Mucosa of stomach (tissue), 1 donor: ENCODE measurements at regions not wholly inside any gene's neighbourhood (a gene's known extent, or its start where the extent isn't known, plus 50 kb on each side); places are given as distances from the start of the nearest gene placed in this dataset.

ENCODE experiments used
- H3K27me3 ChIP-seq: one replicate; pipeline ENCODE4 v1.7.0; 2013; ENCODE audit warnings: mild to moderate bottlenecking, low read length; ENCODE audit not compliant: control insufficient read depth, insufficient read depth
- H3K36me3 ChIP-seq: one replicate; pipeline ENCODE4 v1.7.0; 2013; ENCODE audit warnings: low read length; ENCODE audit not compliant: control insufficient read depth, insufficient read depth
- H3K4me1 ChIP-seq: one replicate; pipeline ENCODE4 v1.7.0; 2013; ENCODE audit warnings: mild to moderate bottlenecking, low read length; ENCODE audit not compliant: control insufficient read depth, insufficient read depth
- H3K4me3 ChIP-seq: one replicate; pipeline ENCODE4 v1.7.0; 2013; ENCODE audit warnings: low read length
- H3K9ac ChIP-seq: one replicate; pipeline ENCODE4 v1.7.0; 2013; ENCODE audit warnings: mild to moderate bottlenecking, low read length, moderate library complexity
- H3K9me3 ChIP-seq: one replicate; pipeline ENCODE4 v1.7.0; 2013; ENCODE audit warnings: mild to moderate bottlenecking, low read length, moderate library complexity; ENCODE audit not compliant: control insufficient read depth
- donor health status: Pancreatic carcinoma.

- no peaks in the 10 kb centered on the region for H3K9me3 ChIP-seq
- H3K9ac ChIP-seq = no peak overlapping the region
- H3K4me3 ChIP-seq = no peak overlapping the region
- no peaks in the 10 kb centered on the region for H3K4me1 ChIP-seq
- H3K36me3 ChIP-seq = no peaks in the 10 kb centered on the region
- H3K27me3 ChIP-seq = no peaks in the 10 kb centered on the region
Measured at GRCh38 chr11:134512061-134512460, 100.0 kb upstream of the B3GAT1 start.

GRCh38 chr11:134511255-134511654 is 99.2 kb upstream of the B3GAT1 start:
- H3K27me3 ChIP-seq = no peaks in the 10 kb centered on the region
- H3K36me3 ChIP-seq = no peaks in the 10 kb centered on the region
- H3K4me3 ChIP-seq = no peak overlapping the region
- H3K9me3 ChIP-seq = no peaks in the 10 kb centered on the region
- H3K4me1 ChIP-seq = no peaks in the 10 kb centered on the region
- H3K9ac ChIP-seq = no peak overlapping the region

DNA sequence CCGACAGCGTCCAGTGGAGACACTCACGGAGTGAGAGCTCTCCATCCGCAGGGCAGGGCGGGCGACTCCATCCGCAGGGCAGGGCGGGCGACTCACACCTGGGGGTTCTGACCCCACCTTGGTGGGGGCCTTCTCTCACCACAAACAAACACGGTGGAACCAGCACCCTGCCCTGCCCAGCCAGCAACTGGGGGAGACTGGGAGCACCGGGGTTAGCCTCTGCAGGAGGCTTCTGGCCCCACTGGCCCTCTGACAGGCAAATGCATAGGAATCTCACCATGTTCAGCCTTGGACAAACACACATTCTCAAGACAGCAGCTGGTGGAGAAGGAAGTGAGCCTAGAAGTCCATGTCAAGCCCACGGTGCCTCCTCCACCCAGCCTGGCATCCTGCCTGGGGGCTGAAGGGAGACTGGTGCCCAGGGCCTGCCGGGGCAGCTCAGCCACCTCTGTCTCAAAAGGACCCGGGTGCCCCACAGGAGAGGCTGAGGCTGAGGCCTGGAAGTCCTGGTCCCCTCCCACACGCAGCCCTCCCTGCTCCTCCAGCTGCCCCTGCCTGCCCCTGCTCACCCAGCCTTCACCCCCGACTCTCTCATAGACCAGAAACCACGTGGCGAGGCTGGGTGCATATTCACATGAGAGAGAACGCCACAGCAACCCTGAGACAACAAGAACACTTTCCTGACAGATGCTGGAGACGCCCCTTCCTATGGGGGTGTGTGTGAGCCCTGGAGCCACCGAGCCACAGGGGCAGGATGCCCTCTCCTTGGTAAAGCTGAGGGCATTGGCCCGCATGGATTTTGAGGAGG is 98.4 kb upstream of the B3GAT1 start:
- no peaks in the 10 kb centered on the region for H3K27me3 ChIP-seq
- H3K9ac ChIP-seq = no peak overlapping the region
- H3K9me3 ChIP-seq = no peaks in the 10 kb centered on the region
- H3K4me1 ChIP-seq = no peaks in the 10 kb centered on the region
- H3K4me3 ChIP-seq = no peak overlapping the region
- H3K36me3 ChIP-seq = no peaks in the 10 kb centered on the region

DNA sequence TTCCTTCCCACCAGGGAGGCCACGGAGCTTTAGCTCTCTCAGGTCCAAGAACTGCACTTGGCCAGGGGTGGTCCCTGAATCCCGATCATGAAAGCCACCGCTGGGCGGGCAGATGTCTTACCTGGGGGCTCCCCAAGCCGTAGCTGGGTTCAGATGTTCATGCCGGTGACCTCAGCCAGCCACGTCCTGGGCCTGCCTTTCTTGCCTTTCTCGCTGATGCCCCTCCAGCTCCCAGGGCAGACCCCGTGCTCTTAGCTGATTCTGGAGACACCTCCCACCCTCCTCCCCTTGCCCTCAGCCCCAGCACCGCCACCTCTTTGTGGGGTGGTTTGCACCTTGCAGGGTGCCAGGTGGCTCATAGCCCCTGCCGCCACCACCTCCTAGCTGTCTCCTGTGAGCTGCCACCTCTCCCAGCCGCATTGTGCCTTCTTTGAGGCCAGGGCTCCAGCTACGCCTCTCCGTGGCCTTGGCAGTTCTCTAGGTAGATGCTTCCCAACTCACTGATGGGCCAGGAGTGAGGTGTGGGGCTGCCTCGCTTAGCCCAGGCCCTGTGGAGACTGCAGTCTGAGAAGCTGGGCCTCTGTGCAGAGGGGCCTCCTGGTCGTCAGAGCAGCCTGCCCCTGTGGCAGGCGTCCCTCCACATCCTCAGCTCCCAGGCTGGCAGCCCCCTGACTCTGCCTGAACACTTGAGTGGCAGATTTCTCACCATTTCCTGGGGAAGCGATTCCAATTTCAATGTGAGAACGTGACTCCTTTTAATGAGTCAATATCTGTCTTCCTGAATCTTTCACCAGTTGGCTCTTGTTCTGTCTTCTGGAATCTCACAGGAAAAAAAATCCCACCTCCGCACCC is 97.6 kb upstream of the B3GAT1 start:
- Histone ChIP-seq H3K4me3 (no peak overlapping the region), H3K9ac (no peak overlapping the region), H3K9me3 (no peaks in the 10 kb centered on the region), H3K27me3 (no peaks in the 10 kb centered on the region), H3K4me1 (no peaks in the 10 kb centered on the region), H3K36me3 (no peaks in the 10 kb centered on the region)

DNA sequence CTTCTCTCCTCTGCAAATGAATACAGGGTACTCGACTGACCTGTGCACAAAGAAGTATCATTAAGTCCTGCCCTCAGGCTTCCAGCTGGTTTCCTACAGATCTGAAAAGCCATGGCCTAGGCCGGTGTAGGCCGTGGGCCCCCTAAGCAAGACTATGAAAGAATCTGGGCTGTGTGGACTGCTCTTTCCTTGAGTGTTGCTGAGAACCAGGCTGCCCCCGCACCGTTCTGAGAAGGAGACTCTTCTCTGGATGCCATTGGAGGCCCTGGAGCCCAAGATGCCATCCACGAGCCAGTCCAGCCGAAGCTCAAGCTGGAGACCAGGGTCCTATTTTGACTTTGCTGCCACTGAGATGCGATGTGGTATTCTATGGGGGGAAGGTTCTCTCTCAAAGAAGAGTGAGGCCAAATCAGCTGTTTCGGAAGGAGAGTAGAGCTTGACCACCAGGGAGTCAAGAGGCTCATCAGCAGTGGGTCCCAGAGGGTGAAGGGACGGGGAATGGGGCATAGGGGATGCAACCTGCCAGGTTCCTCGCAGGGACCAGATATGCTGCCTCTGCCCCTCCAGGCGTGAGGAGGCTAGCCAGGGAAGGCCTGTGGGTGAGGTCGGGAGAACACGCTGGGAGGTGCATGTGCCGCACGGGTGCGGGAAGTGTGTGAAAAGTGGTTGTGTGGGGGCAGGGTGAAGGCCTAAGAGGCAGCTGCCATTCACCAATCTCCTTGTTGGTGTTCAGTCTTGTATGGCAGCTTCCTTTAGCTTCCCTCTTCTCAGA is 96.4 kb upstream of the B3GAT1 start:
- no peaks in the 10 kb centered on the region for H3K4me1 ChIP-seq
- H3K36me3 ChIP-seq = no peaks in the 10 kb centered on the region
- no peak overlapping the region for H3K9ac ChIP-seq
- no peaks in the 10 kb centered on the region for H3K9me3 ChIP-seq
- no peak overlapping the region for H3K4me3 ChIP-seq
- no peaks in the 10 kb centered on the region for H3K27me3 ChIP-seq

DNA sequence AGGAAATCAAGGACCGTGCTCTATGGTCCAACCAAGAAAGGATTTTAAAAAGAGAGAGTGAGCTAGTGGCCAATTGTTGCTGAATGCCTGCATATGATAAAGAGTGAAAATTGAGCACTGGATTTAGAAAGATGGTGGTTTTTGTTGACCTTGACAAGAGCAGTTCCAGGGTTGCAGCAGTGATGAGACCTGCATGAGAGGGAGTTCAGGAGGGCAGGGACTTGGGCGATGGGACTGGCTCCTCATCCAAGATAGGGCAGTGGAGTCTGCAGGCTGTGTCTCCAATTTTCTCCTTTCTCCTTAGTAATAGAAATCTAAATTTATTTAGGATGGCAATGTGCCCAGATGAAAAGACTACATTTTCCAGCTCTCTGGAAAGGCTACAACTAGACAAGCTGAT is 94.0 kb upstream of the B3GAT1 start:
- Histone ChIP-seq H3K36me3 (no peaks in the 10 kb centered on the region), H3K9ac (no peak overlapping the region), H3K4me3 (no peak overlapping the region), H3K27me3 (no peaks in the 10 kb centered on the region), H3K4me1 (no peaks in the 10 kb centered on the region), H3K9me3 (no peaks in the 10 kb centered on the region)

DNA sequence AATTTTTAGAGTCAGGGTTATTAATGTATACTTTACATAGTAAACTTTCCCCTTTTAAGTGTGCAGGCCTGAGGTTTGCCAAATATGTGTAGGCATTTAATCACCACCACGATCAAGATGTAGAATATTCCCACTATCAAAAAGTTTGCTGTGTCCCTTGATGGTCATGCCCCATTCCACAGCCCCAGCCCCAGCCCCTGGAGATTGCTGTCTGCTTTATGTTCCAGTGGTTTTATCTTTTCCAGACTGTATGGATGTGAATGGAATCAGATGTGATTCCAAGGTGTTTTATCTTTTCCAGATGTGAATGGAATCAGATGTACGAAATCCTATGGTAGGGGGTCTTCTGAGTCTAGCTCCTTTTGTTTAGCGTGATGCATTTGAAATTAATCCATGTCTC is 93.1 kb upstream of the B3GAT1 start:
- Histone ChIP-seq H3K36me3 (no peaks in the 10 kb centered on the region), H3K4me1 (no peaks in the 10 kb centered on the region), H3K27me3 (no peaks in the 10 kb centered on the region), H3K9me3 (no peaks in the 10 kb centered on the region), H3K9ac (no peak overlapping the region), H3K4me3 (no peak overlapping the region)

DNA sequence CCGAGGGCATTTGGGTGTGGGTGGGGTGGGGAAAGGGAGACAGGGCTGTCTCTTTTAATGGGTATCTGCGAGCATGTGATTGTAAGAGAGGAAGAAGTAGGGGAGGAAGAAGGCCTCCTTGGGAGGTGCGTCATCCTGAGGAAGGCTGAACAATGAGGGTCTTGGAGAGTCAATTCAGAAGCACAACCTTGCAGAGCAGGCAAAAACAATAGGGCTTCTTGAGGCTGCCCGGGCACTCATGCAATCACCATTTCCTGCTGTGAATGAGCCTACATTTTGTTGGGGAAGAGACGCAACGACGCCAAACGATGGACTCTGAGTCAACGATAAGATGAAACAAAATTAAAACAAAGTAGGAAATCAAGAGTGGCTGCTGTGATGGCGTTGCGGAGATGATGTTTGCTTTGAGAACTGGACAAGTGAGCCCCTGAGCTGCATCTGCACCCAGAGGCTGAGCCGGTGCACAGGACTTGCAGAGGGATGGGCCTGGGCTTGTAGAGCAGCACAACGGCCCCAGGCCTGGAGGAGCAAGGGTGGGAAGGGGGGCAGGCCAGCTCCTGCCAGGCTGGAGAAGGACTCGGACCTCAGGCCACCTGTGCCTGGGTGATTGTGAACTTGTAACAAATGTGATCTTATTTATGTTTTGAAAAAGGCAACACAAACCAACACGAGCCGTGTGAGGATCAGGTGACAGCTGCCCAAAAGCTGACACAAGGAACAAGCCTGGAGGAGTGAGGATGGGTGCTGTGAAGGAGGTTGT is 92.3 kb upstream of the B3GAT1 start:
- H3K9me3 ChIP-seq = no peaks in the 10 kb centered on the region
- no peaks in the 10 kb centered on the region for H3K4me1 ChIP-seq
- H3K9ac ChIP-seq = no peak overlapping the region
- no peaks in the 10 kb centered on the region for H3K36me3 ChIP-seq
- no peaks in the 10 kb centered on the region for H3K27me3 ChIP-seq
- H3K4me3 ChIP-seq = no peak overlapping the region

DNA sequence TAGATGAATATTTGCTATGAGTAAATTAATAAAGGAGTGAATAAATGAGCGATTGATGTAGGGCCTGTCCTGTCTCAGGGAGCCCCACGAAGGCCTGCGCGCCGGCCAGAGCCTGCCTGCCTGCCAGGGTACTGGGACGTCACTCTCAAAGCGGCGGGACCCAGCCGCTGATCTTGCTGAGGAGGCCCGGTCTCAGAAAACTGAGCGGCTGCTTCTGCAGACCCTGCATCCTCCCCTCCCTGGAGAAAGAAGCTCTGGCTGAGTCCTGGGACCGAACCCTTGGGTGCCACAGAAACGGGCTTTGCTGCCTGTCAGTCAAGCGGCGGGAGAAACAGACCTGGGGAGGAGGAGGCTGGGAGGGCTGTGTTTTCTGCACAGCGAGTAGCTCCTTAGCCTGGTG is 91.6 kb upstream of the B3GAT1 start:
- Histone ChIP-seq H3K36me3 (no peaks in the 10 kb centered on the region), H3K4me3 (no peak overlapping the region), H3K9ac (no peak overlapping the region), H3K4me1 (no peaks in the 10 kb centered on the region), H3K27me3 (no peaks in the 10 kb centered on the region), H3K9me3 (no peaks in the 10 kb centered on the region)

DNA sequence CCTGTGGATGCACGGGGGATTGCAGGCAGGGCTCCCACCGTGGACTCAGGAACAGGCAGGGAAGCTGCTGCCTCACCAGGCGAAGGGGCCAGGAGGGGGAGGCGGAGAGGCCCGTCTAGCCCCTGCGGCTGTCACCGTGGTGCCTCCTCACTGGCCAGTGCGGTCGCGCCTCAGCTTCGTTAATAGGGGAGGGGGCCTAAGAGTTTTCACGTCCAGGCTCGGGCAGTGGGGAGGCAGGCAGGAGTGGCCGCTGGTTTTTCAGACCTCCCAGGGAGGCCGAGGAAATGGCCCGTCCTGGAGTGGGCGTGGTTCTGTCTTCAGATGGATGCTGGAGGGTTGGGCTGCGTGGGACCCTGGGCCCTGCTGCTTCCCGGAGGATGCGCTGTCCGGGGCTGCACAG is 91.1 kb upstream of the B3GAT1 start:
- Histone ChIP-seq H3K36me3 (no peaks in the 10 kb centered on the region), H3K9ac (no peak overlapping the region), H3K27me3 (no peaks in the 10 kb centered on the region), H3K9me3 (no peaks in the 10 kb centered on the region), H3K4me1 (peaks cover 4% of the 10 kb centered on the region), H3K4me3 (no peak overlapping the region)

DNA sequence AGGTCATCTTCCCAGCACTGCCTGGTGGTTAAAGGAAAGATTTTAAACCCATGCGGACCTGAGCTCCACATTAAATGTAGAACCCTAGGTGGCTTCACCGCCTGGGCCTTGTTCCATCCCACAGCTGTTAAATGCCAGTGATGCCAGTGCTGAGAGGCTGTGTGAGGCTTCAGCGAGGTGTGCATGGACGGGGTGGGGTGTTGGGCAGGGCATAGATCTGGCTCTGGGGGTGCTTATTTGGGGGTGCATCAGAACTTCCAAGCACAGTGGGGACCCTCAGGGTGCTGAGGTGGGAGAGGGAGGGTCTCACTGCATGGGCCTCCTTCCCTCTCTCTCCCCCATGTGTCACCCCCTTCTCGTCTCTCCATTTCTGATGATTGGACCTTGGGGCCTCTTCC is 90.1 kb upstream of the B3GAT1 start:
- H3K9me3 ChIP-seq = no peaks in the 10 kb centered on the region
- no peaks in the 10 kb centered on the region for H3K27me3 ChIP-seq
- no peaks in the 10 kb centered on the region for H3K36me3 ChIP-seq
- no peak overlapping the region for H3K9ac ChIP-seq
- peaks cover 11% of the 10 kb centered on the region for H3K4me1 ChIP-seq
- H3K4me3 ChIP-seq = no peak overlapping the region
